OCI-M2 (cell line): ENCODE measurements at regions not wholly inside any gene's neighbourhood (a gene's known extent, or its start where the extent isn't known, plus 50 kb on each side); places are given as distances from the start of the nearest gene placed in this dataset.

Experiments used
- DNase-seq: peaks from one replicate; lab custom pipeline; 2025; ENCODE audit not compliant: unreplicated experiment; lab: John Stamatoyannopoulos, UW

DNA sequence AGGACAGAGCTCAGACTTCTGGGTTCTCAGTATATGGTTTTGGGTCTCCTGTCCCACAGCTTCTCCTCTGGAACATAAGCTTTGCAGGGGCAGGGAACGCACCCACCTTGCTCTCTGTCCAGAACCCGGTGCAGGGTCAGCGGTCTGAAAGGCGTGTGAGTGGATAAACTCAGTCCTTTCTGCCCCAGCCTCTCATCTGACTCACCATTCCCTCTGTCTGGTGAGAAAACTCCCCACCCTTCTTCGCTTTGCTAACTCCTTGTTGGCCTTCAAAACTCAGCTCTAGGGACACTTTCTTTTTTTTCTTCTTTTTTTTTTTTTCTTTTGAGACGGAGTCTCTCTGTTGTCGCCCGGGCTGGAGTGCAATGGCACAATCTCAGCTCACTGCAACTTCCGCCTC, 68.9 kb upstream of the NUP50 start:
- no peak for DNase-seq

DNA sequence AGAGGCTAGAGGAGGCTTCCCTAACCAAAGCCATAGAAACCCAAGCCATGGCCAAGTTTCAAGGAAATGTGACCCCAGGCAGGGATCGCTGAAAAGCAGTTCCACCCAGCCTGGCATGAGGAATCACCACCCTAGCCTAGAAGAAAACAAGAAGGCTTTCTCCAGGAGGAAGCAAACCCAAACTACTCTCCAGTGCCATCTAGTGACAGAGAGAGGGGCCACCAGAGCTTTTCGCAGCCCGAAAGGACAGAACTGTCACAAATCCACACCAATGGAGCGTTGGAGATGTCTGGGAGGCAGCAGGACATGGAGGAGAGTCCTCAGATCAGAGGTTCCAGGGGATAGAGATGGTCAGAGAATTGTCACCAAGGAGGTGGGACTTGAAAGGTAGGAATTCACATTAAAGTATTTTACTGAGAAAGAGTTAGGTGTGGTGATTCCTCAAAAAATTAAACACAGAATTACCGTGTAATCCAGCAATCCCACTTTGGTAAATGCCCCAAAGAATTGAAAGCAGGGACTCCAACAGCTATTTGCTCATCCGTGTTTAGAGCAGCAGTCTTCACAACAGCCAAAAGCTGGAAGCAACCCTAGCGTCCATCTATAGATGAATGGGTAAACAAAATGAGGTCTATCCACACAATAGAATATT, 67.3 kb upstream of the NUP50 start:
- DNase-seq: peak; percentile 1

DNA sequence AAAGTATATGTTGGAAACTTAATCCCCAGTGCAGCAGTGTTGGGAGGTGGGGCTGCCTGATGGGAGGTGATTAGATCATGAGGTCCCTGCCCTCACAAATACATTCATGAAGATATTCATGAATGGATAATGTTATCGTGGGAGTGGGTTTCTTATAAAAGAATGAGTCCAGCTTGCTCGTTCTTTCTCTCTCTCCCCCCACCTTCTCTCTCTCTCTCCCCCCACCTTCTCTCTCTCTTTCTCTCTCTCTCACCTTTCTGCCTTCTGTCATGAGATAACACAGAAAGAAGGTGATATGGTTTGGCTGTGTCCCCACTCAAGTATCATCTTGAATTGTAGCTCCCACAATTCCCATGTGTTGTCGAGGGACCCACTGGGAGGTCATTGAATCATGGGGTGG, 66.7 kb upstream of the NUP50 start:
- no peak for DNase-seq

DNA sequence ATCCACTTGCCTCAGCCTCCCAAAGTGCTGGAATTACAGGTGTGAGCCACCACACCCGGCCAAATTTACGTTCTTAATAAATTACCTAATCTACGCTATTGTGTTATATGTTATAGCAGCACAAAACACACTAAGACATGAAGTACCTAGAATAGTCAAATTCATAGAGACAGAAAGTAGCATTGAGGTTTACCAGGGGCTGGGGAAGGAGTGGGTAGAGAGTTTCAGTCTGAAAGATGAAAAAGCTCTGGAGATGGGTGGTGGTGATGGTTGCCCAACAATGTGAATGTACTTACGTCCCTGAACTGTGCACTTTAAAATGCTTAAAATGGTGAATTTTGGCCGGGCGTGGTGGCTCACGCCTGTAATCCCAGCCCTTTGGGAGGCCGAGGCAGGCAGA, 65.7 kb upstream of the NUP50 start:
- no peak for DNase-seq

- DNase-seq: no peak
Observed at GRCh38 chr22:45099961-45100360, 63.8 kb upstream of the NUP50 start.

- no peak for DNase-seq
Observed at GRCh38 chr22:45101515-45102227, 62.1 kb upstream of the NUP50 start.

GRCh38 chr22:45102896-45103420, 60.8 kb upstream of the NUP50 start:
- no peak for DNase-seq

- DNase-seq: no peak
Observed at GRCh38 chr22:45103756-45104155, 60.0 kb upstream of the NUP50 start.

GRCh38 chr22:45104313-45104712, 59.4 kb upstream of the NUP50 start:
- DNase-seq: no peak

- no peak for DNase-seq
Observed at GRCh38 chr22:45105281-45105702, 58.4 kb upstream of the NUP50 start.

DNA sequence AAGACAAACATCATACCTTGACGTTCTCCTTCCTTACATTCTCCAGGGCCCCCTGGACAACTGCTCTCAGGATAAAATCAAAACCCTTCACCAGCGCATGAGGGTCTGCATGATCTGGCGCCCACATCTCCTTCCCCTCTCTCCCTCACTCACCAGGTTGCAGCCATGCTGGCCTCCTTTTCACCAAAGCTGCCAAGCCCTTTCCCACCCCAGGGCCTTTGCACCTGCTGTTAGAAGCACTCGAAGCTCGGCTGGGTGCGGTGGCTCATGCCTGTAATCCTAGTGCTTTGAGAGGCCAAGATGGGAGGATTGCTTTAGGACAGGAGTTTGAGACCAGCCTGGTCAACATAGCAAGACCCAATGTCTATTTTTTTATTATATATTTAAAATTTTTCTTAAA, 56.1 kb upstream of the NUP50 start:
- DNase-seq: no peak

DNA sequence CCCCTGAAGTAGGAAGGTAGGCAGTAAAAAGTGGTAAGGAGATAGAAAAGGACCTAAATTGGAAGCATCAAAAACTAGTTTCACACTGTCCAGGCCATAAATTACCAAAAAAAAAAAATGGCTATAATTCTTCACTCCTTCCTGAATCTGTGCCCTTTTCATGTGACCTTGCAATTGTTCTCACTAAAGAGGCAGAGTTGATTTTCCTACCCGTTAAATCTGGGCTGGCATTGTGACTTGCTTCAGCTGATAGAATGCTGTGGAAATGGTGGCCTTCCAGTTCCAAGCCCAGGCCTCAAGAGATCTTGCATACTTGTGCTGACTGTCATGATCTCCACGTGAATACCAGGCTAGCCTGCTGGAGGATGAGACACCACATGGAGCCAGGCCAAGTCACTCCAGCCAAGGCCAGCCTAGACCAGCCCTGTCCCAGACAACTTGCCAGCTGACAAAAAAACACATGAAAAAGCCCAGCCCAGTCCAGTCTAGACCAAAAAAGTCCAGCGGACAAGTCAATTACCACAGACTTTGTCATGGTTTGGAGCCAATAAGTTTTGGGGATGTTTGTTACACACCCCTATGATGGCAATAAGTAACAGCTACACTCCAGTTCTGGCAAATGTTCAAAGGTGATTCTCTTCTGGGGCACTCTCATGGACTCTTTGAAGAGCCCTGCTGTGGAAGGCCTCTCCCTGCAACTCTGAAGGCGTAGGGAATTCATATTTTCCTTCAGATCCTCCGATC, 51.4 kb upstream of the NUP50 start:
- no peak for DNase-seq
